HG03159 (cell line): ENCODE measurements at regions not wholly inside any gene's neighbourhood (a gene's known extent, or its start where the extent isn't known, plus 50 kb on each side); places are given as distances from the start of the nearest gene placed in this dataset.
A peak's percentile ranks its signal among the peaks of the same experiment; 100 is the strongest.

ENCODE experiments used
- ATAC-seq: cut with Tn5 transposase; IDR thresholded peaks from one replicate; pipeline ENCODE4 v1.9.1; 2021; ENCODE audit warnings: mild to moderate bottlenecking, moderate library complexity; ENCODE audit not compliant: unreplicated experiment

DNA sequence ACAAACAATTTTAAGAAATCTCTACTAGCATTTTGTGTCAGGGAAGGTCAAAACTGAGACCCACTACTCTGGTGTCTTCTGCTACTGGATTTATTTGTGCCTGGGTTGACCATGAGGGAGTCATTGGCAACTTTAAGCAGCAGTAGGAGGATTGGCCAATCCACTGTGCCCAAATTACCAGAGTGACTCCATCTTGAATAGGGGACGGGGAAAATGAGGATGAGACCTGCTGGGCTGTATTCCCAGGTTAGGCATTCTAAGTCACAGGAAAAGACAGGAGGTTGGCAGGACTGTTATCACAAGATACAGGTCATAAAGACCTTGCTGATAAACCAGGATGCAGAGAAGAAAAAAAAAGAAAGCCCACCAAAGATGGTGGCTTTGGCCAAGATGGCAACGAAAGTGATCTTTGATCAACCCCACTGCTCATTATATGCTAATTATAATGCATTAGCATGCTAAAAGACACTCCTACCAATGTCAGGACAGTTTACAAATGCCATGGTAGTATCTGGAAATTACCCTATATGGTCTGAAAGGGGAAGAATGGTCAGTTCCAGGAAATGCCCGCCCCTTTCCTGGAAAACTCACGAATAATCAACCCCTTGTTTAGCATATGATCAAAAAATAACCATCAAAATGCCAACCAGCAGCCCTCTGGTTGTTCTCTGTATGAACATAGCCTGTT lies 200.9 kb downstream of the LTN1 start:
- no peak for ATAC-seq

DNA sequence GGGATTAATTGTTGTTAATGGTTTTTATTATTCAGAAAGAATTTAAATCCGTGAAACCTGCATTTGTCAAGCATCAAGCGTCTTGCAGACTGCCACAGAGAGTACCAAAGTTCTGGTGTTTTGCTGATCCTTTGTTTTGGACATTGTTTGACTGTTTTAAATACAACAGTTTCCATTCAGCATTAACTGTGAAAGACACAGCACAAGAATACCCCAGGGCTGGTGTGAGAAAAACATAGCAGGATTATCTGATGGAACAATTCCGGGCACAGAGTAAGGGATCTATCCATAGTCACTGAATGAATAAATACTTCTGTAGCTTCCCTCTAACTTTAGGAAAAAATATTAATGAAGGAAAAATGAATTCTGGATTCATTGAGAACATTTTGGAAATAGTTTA lies 202.3 kb downstream of the LTN1 start:
- no peak for ATAC-seq

GRCh38 chr21:28789523-28789922 lies 203.2 kb downstream of the LTN1 start:
- no peak for ATAC-seq

DNA sequence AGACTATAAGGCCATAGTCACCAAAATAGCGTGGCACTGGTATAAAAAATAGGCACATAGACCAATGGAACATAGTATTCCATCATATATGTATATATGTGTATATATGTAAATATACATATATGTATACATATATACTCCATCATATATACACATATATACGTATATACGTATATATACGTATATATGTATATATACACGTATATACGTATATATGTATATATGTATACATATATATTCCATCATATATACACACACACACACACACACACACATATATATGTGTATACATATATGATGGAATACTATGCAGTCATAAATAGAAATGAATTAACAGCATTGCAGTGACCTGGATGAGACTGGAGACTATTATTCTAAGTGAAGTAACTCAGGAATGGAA lies 204.6 kb downstream of the LTN1 start:
- no peak for ATAC-seq

DNA sequence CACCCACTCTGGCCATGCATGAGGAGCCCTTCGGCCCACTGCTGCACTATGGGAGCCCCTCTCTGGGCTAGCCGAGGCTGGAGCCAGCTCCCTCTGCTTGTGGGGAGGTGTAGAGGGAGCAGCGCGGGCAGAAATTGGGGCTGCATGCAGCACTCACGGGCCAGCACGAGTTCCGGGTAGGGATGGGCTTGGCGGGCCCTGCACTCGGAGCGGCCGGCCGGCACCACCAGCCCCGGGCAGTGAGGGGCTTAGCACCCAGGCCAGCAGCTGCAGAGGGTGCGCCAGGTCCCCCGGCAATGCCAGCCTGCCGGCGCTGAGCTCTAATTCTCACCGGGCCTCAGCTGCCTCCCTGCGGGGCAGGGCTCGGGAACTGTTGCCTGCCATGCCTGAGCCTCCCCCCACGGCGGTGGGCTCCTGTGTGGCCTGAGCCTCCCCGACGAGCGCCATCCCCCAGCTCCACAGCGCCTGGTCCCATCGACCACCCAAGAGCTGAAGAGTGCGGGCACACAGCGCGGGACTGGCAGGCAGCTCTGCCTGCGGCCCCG lies 209.0 kb downstream of the LTN1 start:
- no peak for ATAC-seq

DNA sequence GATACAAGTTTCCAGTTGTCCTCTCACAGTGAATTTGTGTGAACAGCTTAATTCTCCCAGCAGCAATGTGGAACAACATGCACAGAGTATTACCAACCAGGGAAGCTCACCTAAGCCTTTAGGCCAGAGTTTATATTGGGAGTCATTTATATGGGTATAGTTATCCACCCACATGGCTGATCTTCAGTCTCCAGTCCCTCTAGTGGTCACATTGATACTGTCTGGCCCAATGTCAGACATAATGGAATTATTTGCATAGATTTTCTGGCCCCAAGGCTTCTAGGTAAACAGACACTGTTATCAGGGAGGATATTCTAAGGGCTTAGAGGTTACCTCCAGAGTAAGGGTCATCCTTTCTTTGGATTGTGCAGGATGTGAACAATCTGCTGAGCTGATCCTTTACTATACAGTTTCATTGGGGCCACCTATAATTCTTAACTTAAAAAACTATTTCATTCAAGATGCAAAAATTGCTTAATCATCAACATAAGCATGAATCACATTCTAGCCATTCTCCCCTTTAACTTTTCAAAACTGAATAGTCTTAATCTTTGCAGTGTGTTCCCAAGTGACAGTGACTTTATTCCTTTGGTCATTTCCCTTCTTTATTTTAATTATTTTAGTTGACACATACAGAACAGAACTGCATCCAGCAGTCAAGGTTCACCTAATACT lies 210.9 kb downstream of the LTN1 start:
- ATAC-seq = peak; percentile 86

DNA sequence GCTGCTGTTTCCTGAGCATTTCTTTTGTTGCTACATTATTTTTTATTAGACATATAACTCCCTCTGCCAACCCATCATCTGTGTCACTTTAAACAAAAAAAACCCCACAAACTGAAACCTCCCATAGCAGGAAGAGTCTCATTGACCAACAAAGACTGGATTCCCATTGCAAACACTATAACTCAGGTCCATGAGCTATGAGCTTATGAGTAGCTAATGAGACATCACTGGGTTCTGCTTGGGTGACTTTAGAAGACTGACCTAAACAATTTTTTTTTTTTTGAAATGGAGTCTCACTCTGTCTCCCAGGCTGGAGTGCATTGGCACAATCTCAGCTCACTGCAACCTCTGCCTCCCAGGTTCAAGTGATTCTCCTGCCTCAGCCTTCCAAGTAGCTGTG lies 212.8 kb downstream of the LTN1 start:
- ATAC-seq = no peak

DNA sequence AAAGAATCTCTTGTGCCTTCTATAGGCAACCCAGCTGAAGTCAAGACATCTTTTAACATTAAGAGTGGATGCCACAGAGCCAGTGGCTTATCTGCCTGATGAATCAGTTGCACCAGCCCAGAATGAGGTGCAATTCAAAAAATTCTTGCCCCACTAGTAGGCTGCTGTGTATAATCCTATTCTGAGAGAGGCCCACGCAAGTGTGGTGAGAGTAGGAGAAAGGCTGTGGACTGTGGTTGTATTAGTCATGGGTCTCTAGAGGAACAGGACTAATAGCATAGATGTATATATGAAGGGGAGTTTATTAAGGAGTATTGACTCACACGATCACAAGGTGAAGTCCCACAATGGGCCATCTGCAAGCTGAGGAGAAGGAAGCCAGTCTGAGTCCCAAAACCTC lies 216.4 kb downstream of the LTN1 start:
- no peak for ATAC-seq

DNA sequence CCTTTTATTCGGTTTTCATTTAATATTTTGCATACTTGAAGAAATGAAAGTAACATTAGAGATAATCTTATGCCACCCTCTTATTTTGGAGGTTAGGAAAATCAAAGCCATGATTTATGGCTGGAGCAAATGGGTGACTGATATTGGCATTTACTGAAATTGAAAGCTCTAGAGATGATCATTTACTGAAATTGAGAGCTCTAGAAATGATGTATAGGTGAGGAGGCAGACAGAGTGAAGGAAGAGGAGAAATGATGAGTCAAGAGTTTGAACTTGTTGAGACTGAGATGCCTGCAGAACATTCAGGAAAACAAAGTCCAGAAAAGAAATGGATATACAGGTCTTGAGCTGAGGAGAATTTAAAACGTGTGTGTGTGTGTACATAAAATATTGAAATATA lies 217.6 kb downstream of the LTN1 start:
- ATAC-seq = no peak

DNA sequence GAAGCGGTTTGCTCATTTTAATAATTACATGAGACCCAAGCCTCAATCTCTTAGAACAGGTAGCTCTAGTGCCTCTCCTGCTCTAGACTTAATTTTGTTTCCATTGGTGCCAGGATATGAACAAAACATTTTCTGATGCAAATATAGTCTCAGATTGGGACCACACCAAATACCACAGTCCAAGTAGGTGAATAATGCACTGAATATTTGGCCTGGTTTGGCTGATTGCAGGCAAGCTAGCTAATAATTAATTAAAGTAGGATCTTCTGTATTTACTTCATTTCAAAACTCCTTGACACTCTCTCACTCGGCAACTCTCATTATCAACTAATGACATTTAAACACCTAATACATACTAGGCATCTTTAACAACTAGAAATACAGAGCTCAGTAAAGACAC lies 219.6 kb downstream of the LTN1 start:
- no peak for ATAC-seq

DNA sequence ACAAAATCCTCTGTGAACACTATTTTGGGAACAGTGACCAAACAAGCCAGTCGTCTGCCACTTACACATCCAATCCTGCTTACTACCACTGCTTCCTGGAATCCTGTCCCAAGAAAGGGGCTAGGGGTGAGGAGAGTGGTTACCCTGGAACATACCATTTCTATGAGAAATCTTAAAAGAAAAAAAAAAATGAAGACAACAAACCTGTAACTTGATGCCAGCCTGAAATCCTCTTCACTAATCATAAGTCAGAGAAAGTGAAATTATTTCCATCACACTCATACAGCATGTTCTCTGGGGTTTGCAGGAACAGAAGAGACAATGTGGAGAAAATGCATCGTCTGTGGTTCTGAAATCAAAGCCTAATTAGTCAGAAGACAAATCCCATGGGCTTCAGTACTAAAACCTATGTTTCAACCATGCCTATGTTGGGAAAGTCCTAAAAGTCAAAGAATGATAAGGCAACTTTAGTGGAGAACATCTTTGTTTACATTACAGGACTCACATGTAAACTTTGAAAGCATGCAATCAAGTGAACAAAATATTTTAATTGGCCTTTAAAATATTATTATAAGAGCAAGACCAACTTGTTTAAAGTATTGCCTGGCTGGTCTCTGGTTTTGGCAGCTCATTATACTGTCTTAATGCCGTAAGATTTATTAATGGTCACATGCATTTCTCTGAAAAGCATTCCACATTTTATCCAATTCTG lies 220.7 kb downstream of the LTN1 start:
- no peak for ATAC-seq

DNA sequence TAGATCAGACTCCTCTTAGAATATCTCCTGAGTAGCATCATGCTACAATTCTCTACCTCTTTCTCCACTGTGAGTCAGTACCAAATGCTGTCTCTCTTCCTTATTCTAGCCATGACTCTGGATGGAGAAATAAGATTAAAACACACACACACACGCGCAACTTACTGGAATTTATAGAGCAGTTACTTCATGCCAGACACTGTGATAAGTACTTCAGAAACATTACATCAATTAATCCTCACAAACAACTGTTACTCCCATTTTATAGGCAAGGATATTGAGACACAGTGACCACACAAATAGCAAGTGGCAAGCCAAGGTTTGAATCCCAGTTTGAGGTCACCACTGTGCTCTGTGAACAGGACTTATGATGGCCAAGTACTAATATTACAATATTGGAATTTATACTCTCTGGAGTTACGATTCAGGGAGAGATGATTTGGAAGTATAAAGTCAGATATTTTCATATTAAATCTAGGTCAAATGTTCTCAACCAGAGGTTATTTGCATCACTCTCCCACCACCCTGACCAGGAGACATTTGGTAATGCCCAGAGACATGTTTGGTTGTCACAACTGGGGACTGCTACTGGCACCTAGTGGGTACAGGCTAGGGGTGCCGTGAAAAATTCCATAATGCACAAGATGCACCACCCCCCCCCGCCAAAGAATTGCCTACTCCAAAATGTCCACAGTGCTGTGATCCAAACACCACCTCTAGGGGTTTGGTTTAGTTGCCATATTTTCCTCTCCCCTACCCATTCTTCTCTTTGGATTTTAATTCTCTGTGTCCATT lies 221.6 kb downstream of the LTN1 start:
- no peak for ATAC-seq

GRCh38 chr21:28769683-28770082 lies 223.0 kb downstream of the LTN1 start:
- no peak for ATAC-seq

GRCh38 chr21:28768753-28769152 lies 223.9 kb downstream of the LTN1 start:
- no peak for ATAC-seq

- no peak for ATAC-seq
Measured at GRCh38 chr21:28767523-28767922, 225.2 kb downstream of the LTN1 start.

GRCh38 chr21:28763809-28764418 lies 228.8 kb downstream of the LTN1 start:
- no peak for ATAC-seq

DNA sequence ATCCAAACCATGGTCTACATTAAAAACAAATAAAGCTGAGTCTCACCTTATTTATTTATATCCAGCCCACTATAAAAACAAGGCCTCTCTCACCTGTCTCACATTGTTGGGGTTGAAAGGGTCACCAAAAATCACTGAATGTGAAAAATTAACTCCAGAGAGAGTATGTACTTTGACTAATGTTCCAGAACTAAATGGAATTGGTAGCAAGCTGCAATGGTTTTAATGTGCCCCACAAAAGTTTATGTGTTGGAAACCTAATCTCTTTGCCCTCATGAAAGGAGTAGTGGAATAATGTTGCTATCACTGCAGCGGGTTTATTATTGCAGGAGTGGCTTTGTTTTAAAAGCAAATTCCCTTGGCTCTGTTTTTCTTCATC lies 230.3 kb downstream of the LTN1 start:
- no peak for ATAC-seq

DNA sequence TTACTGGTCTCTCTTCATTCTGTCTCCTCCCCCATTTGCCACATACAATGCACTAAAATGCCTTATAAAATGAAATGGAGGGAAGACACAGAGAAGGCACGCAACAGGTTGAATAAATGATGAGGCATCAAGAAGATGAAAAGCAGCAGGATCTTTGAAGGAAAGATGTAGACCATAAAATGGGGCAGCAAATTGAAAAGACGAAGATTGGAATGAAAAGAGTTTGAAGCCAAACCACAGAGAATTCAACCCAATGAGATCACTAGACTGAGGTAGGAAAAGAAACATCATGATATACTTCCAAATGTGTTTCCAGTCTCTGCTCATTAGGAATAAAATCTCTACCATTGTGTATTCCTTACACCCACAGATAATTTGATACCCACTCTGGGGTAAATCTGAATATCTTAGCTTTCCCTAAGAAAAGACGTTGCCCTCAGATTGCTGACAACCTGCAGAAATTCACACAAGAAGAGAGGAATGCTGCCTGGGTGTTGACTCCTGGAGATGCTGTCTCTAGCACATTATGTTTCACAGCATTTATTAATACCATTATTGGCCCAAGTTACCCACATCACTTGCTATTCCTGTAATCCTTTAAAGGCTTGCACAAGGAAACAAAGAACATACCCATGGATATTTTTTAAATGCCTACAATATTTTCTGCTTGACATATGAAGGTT lies 230.9 kb downstream of the LTN1 start:
- ATAC-seq = no peak

GRCh38 chr21:28758883-28759242 lies 233.8 kb downstream of the LTN1 start:
- ATAC-seq = no peak
